Hepatocyte (in vitro differentiated cells): ENCODE measurements at regions not wholly inside any gene's neighbourhood (a gene's known extent, or its start where the extent isn't known, plus 50 kb on each side); places are given as distances from the start of the nearest gene placed in this dataset.

Source experiments
- DNase-seq: peaks from one replicate; pipeline ENCODE4 v3.0.0-alpha.2; 2016; ENCODE audit warnings: low spot score
- H2AFZ ChIP-seq: fragments of 200-600 bp; sonication (generic); 2 replicates; pipeline ENCODE4 v1.6.0; 2016; ENCODE audit warnings: antibody characterized with exemption, mild to moderate bottlenecking
- H3K27ac ChIP-seq: fragments of 200-600 bp; sonication (generic); 2 replicates; pipeline ENCODE4 v1.5.1; 2016; ENCODE audit warnings: mild to moderate bottlenecking
- H3K27me3 ChIP-seq: fragments of 200-600 bp; sonication (generic); 2 replicates; pipeline ENCODE4 v1.6.1; 2016
- H3K36me3 ChIP-seq: fragments of 200-600 bp; sonication (generic); replicated peaks from 2 replicates; pipeline ENCODE4 v1.5.1; 2016; ENCODE audit warnings: low read depth; ENCODE audit not compliant: insufficient read depth
- H3K4me1 ChIP-seq: fragments of 200-600 bp; sonication (generic); 2 replicates; pipeline ENCODE4 v1.5.1; 2016; ENCODE audit warnings: mild to moderate bottlenecking, moderate library complexity; ENCODE audit not compliant: insufficient read depth
- H3K4me2 ChIP-seq: fragments of 200-600 bp; sonication (generic); 2 replicates; pipeline ENCODE4 v1.6.0; 2016
- H3K4me3 ChIP-seq: fragments of 200-600 bp; sonication (generic); 2 replicates; pipeline ENCODE4 v1.5.1; 2016; ENCODE audit warnings: mild to moderate bottlenecking
- H3K79me2 ChIP-seq: fragments of 200-600 bp; sonication (generic); 2 replicates; pipeline ENCODE4 v1.6.0; 2017; ENCODE audit warnings: mild to moderate bottlenecking
- H3K9me2 ChIP-seq: fragments of 200-600 bp; sonication (generic); replicated peaks from 2 replicates; pipeline ENCODE4 v1.6.0; 2017; ENCODE audit warnings: mild to moderate bottlenecking; ENCODE audit not compliant: insufficient read depth
- H3K9me3 ChIP-seq: fragments of 200-600 bp; sonication (generic); 2 replicates; pipeline ENCODE4 v1.5.1; 2016; ENCODE audit warnings: low read depth, mild to moderate bottlenecking
- H4K20me1 ChIP-seq: fragments of 200-600 bp; sonication (generic); 2 replicates; pipeline ENCODE4 v1.6.0; 2016; ENCODE audit warnings: mild to moderate bottlenecking; ENCODE audit not compliant: insufficient read depth, poor library complexity, severe bottlenecking
- EZH2 ChIP-seq: fragments of 200-600 bp; sonication (generic); IDR thresholded peaks from 2 replicates; pipeline ENCODE4 v1.6.1; 2016; ENCODE audit warnings: antibody characterized with exemption, mild to moderate bottlenecking, borderline replicate concordance
- EZH2phosphoT487 ChIP-seq: fragments of 200-600 bp; sonication (generic); IDR thresholded peaks from one replicate; pipeline ENCODE4 v1.6.1; 2018; ENCODE audit warnings: antibody characterized with exemption, mild to moderate bottlenecking, low read depth, moderate library complexity; ENCODE audit not compliant: unreplicated experiment, severe bottlenecking
- WGBS: methylation state at CpG from one replicate; pipeline ENCODE4 v1.1.6; 2016; ENCODE audit warnings: low lambda C conversion rate; ENCODE audit errors: missing lambda C conversion rate; 5-methylcytosine and 5-hydroxymethylcytosine counted together
- TF ChIP-seq, protein P1 (sequence below): fragments of 200-600 bp; sonication (generic); IDR thresholded peaks from 2 replicates; pipeline ENCODE4 v1.5.1; 2016; ENCODE audit warnings: antibody characterized with exemption, mild to moderate bottlenecking; ENCODE audit not compliant: poor library complexity

DNA sequence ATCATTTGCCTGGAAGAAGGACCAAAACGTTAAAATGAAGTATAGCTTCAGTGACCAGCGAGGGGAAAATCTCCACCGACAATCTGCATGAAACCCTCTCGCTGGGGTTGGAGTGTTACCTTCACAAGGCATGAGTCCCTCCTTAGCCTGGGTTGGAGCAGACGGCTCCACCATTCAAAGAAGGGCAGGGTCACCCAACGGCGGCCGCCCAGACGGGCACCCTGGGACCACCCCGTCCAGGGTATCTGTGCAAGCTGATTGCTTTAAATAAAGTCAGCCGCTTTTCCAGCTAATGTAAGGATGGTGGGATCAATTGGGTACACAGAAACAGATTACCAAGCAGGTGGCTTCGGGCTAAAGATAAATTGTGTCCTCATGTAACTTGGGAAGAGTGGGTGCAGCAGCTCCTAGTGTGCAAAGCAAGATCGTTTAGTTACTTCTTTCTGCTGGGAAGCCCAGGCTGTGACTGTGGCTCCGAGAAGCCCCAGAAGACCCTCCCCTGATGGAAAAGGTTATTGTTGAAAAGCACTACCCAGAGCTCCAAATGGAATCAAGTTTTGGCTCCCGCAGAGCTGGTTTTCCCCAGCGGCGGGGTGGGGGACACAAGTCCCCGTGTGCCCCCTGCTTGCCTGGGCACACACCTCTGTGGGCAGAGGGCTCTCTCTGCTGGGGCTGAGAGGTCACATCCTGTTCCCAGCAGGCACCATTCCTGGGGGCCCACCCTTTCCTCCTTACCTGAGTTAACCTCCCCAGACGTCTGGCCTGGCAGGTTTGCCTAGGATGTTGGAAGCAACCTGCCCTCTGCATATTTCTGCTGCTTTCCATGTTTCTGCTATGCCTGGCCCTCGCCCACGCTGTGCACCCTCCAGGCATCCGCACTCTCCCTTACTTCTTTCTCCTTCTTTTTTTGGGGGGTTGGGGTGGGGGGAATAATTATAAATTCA lies 318.6 kb upstream of the DIO3 start:
- Histone ChIP-seq H3K27me3 (no peaks in the 10 kb centered on the region), H4K20me1 (no peaks in the 10 kb centered on the region), H3K36me3 (no peaks in the 10 kb centered on the region), H2AFZ (no peak overlapping the region), H3K9me3 (no peaks in the 10 kb centered on the region), H3K9me2 (no peaks in the 10 kb centered on the region), H3K4me2 (no peak overlapping the region), H3K27ac (no peak overlapping the region), H3K4me3 (no peak overlapping the region), H3K4me1 (peaks cover 2% of the 10 kb centered on the region), H3K79me2 (no peaks in the 10 kb centered on the region)
- no peak for DNase-seq
- 82% methylated on average over 22 of the region's 22 CpGs for WGBS
- TF ChIP-seq, protein P1, sequence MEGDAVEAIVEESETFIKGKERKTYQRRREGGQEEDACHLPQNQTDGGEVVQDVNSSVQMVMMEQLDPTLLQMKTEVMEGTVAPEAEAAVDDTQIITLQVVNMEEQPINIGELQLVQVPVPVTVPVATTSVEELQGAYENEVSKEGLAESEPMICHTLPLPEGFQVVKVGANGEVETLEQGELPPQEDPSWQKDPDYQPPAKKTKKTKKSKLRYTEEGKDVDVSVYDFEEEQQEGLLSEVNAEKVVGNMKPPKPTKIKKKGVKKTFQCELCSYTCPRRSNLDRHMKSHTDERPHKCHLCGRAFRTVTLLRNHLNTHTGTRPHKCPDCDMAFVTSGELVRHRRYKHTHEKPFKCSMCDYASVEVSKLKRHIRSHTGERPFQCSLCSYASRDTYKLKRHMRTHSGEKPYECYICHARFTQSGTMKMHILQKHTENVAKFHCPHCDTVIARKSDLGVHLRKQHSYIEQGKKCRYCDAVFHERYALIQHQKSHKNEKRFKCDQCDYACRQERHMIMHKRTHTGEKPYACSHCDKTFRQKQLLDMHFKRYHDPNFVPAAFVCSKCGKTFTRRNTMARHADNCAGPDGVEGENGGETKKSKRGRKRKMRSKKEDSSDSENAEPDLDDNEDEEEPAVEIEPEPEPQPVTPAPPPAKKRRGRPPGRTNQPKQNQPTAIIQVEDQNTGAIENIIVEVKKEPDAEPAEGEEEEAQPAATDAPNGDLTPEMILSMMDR, result no peak

DNA sequence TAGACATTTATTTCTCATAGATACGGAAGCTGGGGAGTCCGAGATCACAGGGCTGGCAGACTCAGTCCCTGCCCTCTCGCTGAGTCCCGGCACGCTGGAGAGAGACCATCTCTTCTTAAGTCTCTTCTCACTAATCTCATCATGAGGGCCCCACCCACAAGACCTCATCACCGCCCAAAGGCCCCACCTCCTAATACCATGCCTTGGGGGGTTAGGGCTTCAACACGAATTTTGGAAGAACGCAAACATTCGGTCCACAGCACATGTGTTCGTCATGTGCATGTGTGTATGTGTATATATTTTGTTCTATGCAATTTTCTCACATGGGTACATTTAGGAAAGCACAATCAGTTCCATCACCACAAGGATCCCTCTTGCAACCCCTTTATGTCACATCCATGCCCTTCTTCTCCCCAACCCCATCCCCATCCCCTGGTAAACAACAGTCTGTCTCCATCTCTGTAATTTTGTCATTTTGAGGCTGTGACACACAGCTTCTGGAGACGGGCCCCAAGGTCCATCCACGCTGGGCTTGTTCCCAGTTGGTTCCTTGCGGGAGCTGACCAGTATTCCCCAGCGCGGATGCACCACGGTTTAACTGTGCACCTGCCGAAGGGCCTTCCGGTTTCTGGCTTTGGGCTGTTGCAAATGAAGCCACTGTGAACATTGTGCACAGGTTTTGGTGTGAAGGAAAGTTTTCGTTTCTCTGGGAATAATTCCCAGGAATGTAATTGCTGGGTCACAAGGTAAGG lies 317.5 kb upstream of the DIO3 start:
- H3K27me3 ChIP-seq, result no peaks in the 10 kb centered on the region
- no peak overlapping the region for H3K27ac ChIP-seq
- H3K9me2 ChIP-seq, result no peaks in the 10 kb centered on the region
- peaks cover 2% of the 10 kb centered on the region for H3K4me1 ChIP-seq
- no peak overlapping the region for H2AFZ ChIP-seq
- no peaks in the 10 kb centered on the region for H3K79me2 ChIP-seq
- H3K4me3 ChIP-seq, result no peak overlapping the region
- H4K20me1 ChIP-seq, result no peaks in the 10 kb centered on the region
- TF ChIP-seq EZH2 (no peak), EZH2phosphoT487 (no peak)
- TF ChIP-seq, protein P1, result no peak
- WGBS, result 95% methylated on average over 19 of the region's 19 CpGs
- no peaks in the 10 kb centered on the region for H3K9me3 ChIP-seq
- H3K4me2 ChIP-seq, result no peak overlapping the region
- H3K36me3 ChIP-seq, result no peaks in the 10 kb centered on the region
- DNase-seq, result no peak

DNA sequence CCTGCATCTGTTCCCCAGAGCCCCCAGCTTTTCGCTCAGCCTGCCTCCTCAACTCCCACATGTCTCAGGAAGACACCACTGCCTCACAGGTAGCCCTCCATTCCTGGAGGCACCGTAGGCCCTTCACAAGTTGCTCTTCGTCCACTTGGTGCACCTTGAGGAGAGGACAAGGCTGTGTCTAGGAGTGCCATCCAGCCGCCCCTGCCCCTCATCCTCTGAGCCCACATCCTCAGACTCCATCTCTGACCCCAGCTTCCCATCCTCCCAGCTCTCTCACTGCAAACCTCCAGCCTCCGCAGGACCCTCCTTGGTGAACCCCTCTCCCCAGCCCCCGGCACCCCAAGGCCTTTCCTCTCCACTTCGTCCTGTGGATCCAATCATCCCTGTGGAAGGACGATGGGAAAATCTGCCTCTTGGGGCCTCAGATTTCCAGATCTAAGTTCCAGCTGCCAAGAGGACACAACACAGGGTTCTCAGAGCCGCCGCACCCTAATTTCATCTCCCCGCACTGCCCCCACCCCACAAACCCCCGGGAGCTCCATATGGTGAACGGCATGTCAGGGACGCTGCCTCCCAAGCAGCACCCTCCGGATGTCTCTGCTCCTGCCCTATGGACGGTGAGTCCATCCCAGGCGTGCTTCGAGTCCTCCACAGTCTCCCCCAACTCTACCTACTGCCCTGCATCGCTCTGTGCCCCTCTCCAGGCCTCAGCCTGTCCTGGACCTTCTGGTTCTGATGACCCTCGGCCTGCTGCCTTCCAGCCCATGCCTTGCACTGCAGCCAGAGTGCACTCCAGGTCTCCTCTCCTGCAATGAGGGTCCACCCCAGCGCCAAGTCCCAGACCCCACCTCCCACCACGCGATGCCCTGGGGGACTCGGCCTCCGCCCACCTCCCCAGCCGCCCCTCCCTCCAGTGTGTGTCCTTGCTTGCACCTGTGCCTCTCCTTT lies 314.1 kb upstream of the DIO3 start:
- Histone ChIP-seq H3K79me2 (no peaks in the 10 kb centered on the region), H3K27ac (no peak overlapping the region), H3K4me1 (no peaks in the 10 kb centered on the region), H3K4me2 (no peak overlapping the region), H3K4me3 (no peak overlapping the region), H3K36me3 (no peaks in the 10 kb centered on the region), H2AFZ (no peak overlapping the region), H4K20me1 (no peaks in the 10 kb centered on the region), H3K9me3 (no peaks in the 10 kb centered on the region), H3K27me3 (no peaks in the 10 kb centered on the region), H3K9me2 (no peaks in the 10 kb centered on the region)
- WGBS, result 96% methylated on average over 21 of the region's 26 CpGs
- no peak for DNase-seq
- TF ChIP-seq EZH2, result no peak
- no peak for TF ChIP-seq EZH2phosphoT487
